Astrocyte of the spinal cord (primary cell): ENCODE measurements at regions not wholly inside any gene's neighbourhood (a gene's known extent, or its start where the extent isn't known, plus 50 kb on each side); places are given as distances from the start of the nearest gene placed in this dataset.

Experiments
- DNase-seq: peaks from one replicate; pipeline ENCODE4 v3.0.0; 2011; ENCODE audit warnings: low read depth, low spot score
- H3K4me3 ChIP-seq: 2 replicates; pipeline ENCODE4 v1.5.1; 2011; ENCODE audit warnings: low read depth, mild to moderate bottlenecking, low read length, moderate library complexity
- in situ Hi-C: cut with HindIII; loops from 2 replicates; pipeline ENCODE4 v1.10.0; 2017; ENCODE audit warnings: low sequenced_read_pairs
- TF ChIP-seq, protein P1 (sequence below): IDR thresholded peaks from 2 replicates; pipeline ENCODE4 v1.5.1; 2012; ENCODE audit warnings: low read depth, mild to moderate bottlenecking, low read length, inconsistent platforms

GRCh38 chr2:239806276-239806675, 218.9 kb downstream of the NDUFA10 start:
- no peak overlapping the region for H3K4me3 ChIP-seq
- DNase-seq, result no peak
- TF ChIP-seq, protein P1, sequence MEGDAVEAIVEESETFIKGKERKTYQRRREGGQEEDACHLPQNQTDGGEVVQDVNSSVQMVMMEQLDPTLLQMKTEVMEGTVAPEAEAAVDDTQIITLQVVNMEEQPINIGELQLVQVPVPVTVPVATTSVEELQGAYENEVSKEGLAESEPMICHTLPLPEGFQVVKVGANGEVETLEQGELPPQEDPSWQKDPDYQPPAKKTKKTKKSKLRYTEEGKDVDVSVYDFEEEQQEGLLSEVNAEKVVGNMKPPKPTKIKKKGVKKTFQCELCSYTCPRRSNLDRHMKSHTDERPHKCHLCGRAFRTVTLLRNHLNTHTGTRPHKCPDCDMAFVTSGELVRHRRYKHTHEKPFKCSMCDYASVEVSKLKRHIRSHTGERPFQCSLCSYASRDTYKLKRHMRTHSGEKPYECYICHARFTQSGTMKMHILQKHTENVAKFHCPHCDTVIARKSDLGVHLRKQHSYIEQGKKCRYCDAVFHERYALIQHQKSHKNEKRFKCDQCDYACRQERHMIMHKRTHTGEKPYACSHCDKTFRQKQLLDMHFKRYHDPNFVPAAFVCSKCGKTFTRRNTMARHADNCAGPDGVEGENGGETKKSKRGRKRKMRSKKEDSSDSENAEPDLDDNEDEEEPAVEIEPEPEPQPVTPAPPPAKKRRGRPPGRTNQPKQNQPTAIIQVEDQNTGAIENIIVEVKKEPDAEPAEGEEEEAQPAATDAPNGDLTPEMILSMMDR, result no peak
- in situ Hi-C loops, result no loop called here

- TF ChIP-seq, protein P1, result no peak
- H3K4me3 ChIP-seq, result no peak overlapping the region
- in situ Hi-C loops, result no loop called here
- DNase-seq, result no peak
Measured at GRCh38 chr2:239805414-239805813, 219.7 kb downstream of the NDUFA10 start.

- TF ChIP-seq, protein P1, result no peak
- in situ Hi-C loops, result no loop called here
- H3K4me3 ChIP-seq, result no peak overlapping the region
- no peak for DNase-seq
Measured at GRCh38 chr2:239805043-239805329, 220.2 kb downstream of the NDUFA10 start.

- DNase-seq, result no peak
- in situ Hi-C loops, result no loop called here
- no peak overlapping the region for H3K4me3 ChIP-seq
- TF ChIP-seq, protein P1, result no peak
Measured at GRCh38 chr2:239804161-239805042, 220.7 kb downstream of the NDUFA10 start.

- in situ Hi-C loops, result no loop called here
- H3K4me3 ChIP-seq, result no peak overlapping the region
- DNase-seq, result no peak
- TF ChIP-seq, protein P1, result no peak
Measured at GRCh38 chr2:239803766-239804115, 221.4 kb downstream of the NDUFA10 start.

DNA sequence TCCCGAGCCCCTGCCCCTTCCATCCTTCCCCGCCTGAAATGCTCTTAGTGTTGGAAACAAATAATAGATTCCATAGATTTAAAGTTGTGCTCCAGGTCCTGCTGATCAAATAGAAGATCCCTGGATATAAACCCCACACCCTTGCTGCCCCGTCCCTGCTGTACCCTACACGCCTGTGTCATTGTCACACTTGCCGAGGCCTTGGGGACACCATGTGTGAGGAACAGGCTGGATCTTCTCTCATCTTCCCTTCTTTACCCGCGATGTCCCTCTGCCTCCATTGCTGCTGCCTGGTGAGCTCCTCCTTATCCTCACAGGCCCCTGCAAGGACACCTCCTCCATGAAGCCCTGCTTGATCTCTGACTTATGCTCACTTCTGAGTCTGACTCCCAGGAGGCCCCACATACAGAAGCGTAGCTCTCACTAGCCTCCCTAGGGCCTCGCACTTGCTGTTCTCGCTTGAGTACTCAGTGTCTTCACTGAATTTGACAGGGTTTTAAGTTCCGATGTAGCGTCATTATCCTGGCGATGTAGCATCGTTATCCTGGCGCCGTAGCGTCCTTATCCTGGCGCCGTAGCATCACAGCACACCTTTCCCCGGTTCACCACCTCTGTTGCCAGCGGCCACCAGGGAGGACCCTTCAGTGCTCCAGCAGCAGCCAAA, 221.9 kb downstream of the NDUFA10 start:
- in situ Hi-C loops, result no loop called here
- TF ChIP-seq, protein P1, result no peak
- no peak overlapping the region for H3K4me3 ChIP-seq
- DNase-seq, result no peak
